ENCODE measurements at regions not wholly inside any gene's neighbourhood (a gene's known extent, or its start where the extent isn't known, plus 50 kb on each side); places are given as distances from the start of the nearest gene placed in this dataset.
A peak's percentile ranks its signal among the peaks of the same experiment; 100 is the strongest.

GRCh38 chr6:130516604-130517003 is 150.8 kb downstream of the TMEM200A start:
- Histone ChIP-seq H4K20me1 (ENCODE audit: control insufficient read depth, extremely low read depth, insufficient read depth, low read length) (no peaks in the 10 kb centered on the region), H3K4me2 (ENCODE audit: extremely low read depth, insufficient read depth, low read length) (no peak overlapping the region), H3K79me2 (ENCODE audit: control insufficient read depth, insufficient read depth, low read length) (no peaks in the 10 kb centered on the region), H2AFZ (ENCODE audit: low read length) (no peak overlapping the region), H3K4me1 (ENCODE audit: control insufficient read depth, extremely low read depth, insufficient read depth, low read length) (no peaks in the 10 kb centered on the region), H3K27ac (ENCODE audit: insufficient read depth, low read length) (no peak overlapping the region), H3K9ac (ENCODE audit: insufficient read depth, low read length) (no peak overlapping the region), H3K27me3 (ENCODE audit: control insufficient read depth, insufficient read depth, low read length) (no peaks in the 10 kb centered on the region), H3K4me3 (replicated peaks in 1 of 4; ENCODE audit: control extremely low read depth in 1 of 4, insufficient read depth in 1 of 4, low read depth in 3 of 4, low read length in 4 of 4) (no peak overlapping the region), H3K9me3 (ENCODE audit: control insufficient read depth, insufficient read depth, low read depth, low read length) (no peaks in the 10 kb centered on the region), H3K36me3 (ENCODE audit: control insufficient read depth, insufficient read depth, low read length) (no peaks in the 10 kb centered on the region)
- TF ChIP-seq EZH2 (IDR thresholded peaks at IDR 0.05; ENCODE audit: low read length, missing control alignments) (no peak), CTCF (conservative IDR thresholded peaks at IDR 0.05 in 1 of 2, IDR thresholded peaks at IDR 0.05 in 1 of 2; ENCODE audit: low read depth in 1 of 2, low read length in 2 of 2) (no peak)
- no peak for DNase-seq (ENCODE audit: low read depth in 2 of 2)

- Histone ChIP-seq H3K9me3 (ENCODE audit: control insufficient read depth, insufficient read depth, low read depth, low read length) (no peaks in the 10 kb centered on the region), H3K4me2 (ENCODE audit: extremely low read depth, insufficient read depth, low read length) (no peak overlapping the region), H3K36me3 (ENCODE audit: control insufficient read depth, insufficient read depth, low read length) (no peaks in the 10 kb centered on the region), H3K79me2 (ENCODE audit: control insufficient read depth, insufficient read depth, low read length) (no peaks in the 10 kb centered on the region), H3K27ac (ENCODE audit: insufficient read depth, low read length) (no peak overlapping the region), H3K27me3 (ENCODE audit: control insufficient read depth, insufficient read depth, low read length) (no peaks in the 10 kb centered on the region), H2AFZ (ENCODE audit: low read length) (no peak overlapping the region), H4K20me1 (ENCODE audit: control insufficient read depth, extremely low read depth, insufficient read depth, low read length) (no peaks in the 10 kb centered on the region), H3K9ac (ENCODE audit: insufficient read depth, low read length) (no peak overlapping the region), H3K4me1 (ENCODE audit: control insufficient read depth, extremely low read depth, insufficient read depth, low read length) (no peaks in the 10 kb centered on the region), H3K4me3 (replicated peaks in 1 of 4; ENCODE audit: control extremely low read depth in 1 of 4, insufficient read depth in 1 of 4, low read depth in 3 of 4, low read length in 4 of 4) (no peak overlapping the region)
- peak in 1 of 2 donors; percentile 58 for DNase-seq (ENCODE audit: low read depth in 2 of 2)
- TF ChIP-seq CTCF (conservative IDR thresholded peaks at IDR 0.05 in 1 of 2, IDR thresholded peaks at IDR 0.05 in 1 of 2; ENCODE audit: low read depth in 1 of 2, low read length in 2 of 2) (no peak), EZH2 (IDR thresholded peaks at IDR 0.05; ENCODE audit: low read length, missing control alignments) (no peak)
Observed at GRCh38 chr6:130517444-130517931, 151.7 kb downstream of the TMEM200A start.

GRCh38 chr6:130518588-130518987 is 152.8 kb downstream of the TMEM200A start:
- no peak overlapping the region for H3K27ac ChIP-seq (ENCODE audit: insufficient read depth, low read length)
- H3K4me3 ChIP-seq (replicated peaks in 1 of 4; ENCODE audit: control extremely low read depth in 1 of 4, insufficient read depth in 1 of 4, low read depth in 3 of 4, low read length in 4 of 4): no peak overlapping the region
- H3K79me2 ChIP-seq (ENCODE audit: control insufficient read depth, insufficient read depth, low read length): no peaks in the 10 kb centered on the region
- TF ChIP-seq EZH2 (IDR thresholded peaks at IDR 0.05; ENCODE audit: low read length, missing control alignments) (no peak), CTCF (conservative IDR thresholded peaks at IDR 0.05 in 1 of 2, IDR thresholded peaks at IDR 0.05 in 1 of 2; ENCODE audit: low read depth in 1 of 2, low read length in 2 of 2) (no peak)
- no peak overlapping the region for H3K4me2 ChIP-seq (ENCODE audit: extremely low read depth, insufficient read depth, low read length)
- no peaks in the 10 kb centered on the region for H3K27me3 ChIP-seq (ENCODE audit: control insufficient read depth, insufficient read depth, low read length)
- H3K36me3 ChIP-seq (ENCODE audit: control insufficient read depth, insufficient read depth, low read length): no peaks in the 10 kb centered on the region
- no peaks in the 10 kb centered on the region for H3K9me3 ChIP-seq (ENCODE audit: control insufficient read depth, insufficient read depth, low read depth, low read length)
- peak in 1 of 2 donors; percentile 50 for DNase-seq (ENCODE audit: low read depth in 2 of 2)
- no peaks in the 10 kb centered on the region for H3K4me1 ChIP-seq (ENCODE audit: control insufficient read depth, extremely low read depth, insufficient read depth, low read length)
- H4K20me1 ChIP-seq (ENCODE audit: control insufficient read depth, extremely low read depth, insufficient read depth, low read length): no peaks in the 10 kb centered on the region
- H2AFZ ChIP-seq (ENCODE audit: low read length): no peak overlapping the region
- H3K9ac ChIP-seq (ENCODE audit: insufficient read depth, low read length): no peak overlapping the region
